GM10266 (cell line): ENCODE measurements at regions not wholly inside any gene's neighbourhood (a gene's known extent, or its start where the extent isn't known, plus 50 kb on each side); places are given as distances from the start of the nearest gene placed in this dataset.

Experiments
- DNase-seq: peaks from one replicate; pipeline ENCODE4 v3.0.0; 2012; ENCODE audit errors: extremely low spot score
- TF ChIP-seq, protein P1 (sequence below): IDR thresholded peaks from 2 replicates; pipeline ENCODE4 v1.5.1; 2012; ENCODE audit warnings: mild to moderate bottlenecking, low read depth; ENCODE audit not compliant: control insufficient read depth, insufficient read depth; ENCODE audit errors: missing control alignments

DNA sequence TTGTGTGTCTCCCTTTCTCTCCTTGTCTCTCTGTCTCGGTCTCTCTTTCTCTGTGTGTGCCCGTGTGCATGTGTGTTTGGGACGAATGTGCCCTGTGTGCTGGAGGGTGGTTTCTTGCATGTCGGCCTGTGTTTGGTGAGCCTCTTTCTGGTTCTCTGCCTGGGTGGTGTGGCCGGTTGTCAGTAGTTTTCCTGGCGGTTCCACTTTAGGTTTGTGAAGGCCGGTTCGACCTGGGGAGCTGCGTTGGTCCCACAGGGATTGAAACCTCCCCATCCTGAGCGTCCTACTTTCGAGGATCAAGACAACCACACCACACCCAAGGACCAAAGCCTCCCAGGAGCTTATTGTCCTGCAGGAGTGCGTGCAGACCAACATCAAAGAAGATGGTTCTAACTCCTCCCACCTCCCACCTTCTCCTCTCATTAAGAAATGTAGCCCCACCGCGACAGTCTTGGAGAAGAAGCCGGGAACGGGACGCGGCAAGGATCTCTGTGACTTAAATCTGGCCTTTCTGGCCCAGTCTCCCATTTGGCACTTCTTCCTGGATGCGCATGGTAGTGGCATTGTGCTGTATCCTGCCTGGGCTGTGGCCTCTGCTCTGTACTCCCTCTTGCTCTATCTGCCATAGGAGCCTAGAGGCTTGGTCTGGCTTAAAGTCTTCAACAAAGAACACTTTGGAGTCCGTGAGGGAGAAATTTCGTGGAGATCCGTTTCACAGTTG lies 1685.0 kb downstream of the TP53TG3F start:
- TF ChIP-seq, protein P1, sequence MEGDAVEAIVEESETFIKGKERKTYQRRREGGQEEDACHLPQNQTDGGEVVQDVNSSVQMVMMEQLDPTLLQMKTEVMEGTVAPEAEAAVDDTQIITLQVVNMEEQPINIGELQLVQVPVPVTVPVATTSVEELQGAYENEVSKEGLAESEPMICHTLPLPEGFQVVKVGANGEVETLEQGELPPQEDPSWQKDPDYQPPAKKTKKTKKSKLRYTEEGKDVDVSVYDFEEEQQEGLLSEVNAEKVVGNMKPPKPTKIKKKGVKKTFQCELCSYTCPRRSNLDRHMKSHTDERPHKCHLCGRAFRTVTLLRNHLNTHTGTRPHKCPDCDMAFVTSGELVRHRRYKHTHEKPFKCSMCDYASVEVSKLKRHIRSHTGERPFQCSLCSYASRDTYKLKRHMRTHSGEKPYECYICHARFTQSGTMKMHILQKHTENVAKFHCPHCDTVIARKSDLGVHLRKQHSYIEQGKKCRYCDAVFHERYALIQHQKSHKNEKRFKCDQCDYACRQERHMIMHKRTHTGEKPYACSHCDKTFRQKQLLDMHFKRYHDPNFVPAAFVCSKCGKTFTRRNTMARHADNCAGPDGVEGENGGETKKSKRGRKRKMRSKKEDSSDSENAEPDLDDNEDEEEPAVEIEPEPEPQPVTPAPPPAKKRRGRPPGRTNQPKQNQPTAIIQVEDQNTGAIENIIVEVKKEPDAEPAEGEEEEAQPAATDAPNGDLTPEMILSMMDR: no peak
- DNase-seq: no peak

DNA sequence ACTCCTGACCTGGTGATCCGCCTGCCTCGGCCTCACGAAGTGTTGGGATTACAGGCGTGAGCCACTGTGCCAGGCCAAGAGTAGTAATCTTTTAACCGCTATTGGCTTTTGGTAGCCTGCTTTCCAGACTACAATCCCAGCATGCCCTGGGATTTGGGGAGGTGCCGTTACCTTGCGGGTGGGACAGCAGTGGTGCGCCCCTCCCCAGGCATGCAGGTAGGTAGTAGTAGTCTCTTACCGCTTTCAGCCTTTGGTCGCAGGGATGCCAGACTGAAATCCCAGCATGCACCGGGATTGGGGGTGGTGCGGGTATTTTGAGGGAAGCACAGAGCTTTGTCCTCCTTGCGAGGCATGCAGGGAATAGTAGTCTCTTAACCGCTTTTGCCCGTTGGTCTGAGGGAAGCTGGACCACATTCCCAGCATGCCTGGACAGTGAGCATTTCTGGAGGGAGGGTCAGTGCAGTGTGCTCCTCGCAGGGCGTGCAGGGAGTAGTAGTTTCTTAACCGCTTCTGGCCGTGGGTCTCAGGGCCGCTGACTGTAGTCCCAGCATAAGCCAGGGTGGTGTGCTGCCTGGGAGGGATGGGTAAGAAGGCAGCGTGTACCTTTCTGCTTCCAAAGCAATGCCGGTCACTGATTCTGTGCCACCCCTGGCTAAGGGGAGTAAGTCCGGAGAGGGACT lies 1686.8 kb downstream of the TP53TG3F start:
- TF ChIP-seq, protein P1: no peak
- no peak for DNase-seq

DNA sequence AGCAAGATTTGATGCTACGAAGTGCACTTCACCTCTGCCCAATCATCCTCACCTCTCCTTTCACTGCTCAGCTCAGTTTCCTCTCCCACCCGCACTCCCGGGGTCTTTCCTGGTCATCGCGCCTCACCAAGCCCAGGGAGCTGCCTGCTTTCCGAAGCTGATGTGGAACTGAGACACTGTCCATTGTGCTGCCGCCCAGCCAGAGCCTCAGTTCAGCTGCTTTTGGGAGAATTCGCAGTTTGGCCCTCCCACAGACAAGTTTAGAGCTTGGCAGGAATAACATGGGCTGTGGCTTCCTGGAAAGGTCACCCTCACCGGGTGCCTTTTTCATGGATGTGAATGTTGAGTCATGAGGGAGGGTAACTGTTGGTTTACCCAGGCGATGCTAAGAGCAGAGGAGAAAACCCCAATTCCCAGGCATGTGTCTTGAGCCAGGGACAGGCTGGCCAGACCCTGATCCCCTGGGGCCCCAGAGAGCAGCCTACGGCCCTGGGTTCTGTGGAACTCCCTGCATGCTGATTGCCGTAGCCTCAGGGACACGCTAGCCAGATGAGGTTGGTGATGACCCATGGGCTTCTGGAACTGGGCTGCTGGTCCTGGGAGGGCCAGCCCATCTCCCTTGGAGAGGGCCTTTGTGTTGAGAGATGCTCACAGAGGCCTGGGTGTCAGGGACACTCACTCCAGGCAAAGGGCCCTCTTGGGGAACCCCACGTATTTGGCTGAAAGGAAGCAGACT lies 1687.5 kb downstream of the TP53TG3F start:
- TF ChIP-seq, protein P1: no peak
- DNase-seq: no peak

DNA sequence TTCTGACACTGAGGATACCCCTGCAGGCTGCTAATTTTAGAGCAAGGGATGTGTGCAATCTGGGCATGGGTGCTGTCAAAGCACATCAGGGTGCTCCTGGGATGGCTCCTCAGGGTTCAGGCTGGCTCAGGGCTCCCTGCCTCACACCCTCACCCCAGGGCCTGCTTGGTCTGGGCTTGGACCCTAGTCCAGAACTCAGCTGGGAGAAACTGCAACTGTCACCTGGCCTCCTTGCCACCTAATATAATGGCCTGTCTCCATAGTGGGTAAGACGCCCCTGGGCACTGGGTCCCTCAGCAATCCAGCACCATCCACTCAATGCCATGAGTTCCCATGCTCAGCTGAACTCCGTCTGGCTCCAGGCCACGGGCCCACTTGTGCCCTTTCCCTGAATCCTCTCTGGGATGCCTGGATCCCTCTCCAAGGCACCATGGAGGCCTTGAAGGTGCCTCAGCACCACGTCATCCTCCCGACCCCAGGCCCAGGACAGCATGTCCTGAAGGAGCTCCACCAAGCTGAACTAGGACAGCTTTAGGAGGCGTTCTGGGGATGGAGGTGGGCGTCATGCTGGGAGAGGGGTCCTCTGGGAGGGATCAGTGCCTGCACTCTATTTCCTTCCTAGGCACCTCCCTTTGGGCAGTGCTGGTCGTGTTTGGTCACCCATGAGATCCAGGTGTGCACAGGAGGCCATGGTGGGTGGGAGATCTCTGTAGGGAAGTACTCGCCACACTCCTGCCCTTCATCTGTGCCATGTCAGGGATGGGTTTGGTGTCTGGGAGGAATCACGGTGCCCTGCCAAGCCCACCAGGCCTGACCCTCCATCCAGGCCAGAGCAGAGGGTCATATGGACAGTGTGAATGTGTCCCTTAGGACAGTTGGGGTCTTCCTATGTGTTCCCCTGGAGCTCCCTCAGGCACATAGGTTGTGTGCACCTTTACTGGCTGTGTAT lies 1688.4 kb downstream of the TP53TG3F start:
- TF ChIP-seq, protein P1: no peak
- DNase-seq: no peak

- TF ChIP-seq, protein P1: no peak
- DNase-seq: no peak
Measured at GRCh38 chr16:35148748-35149147, 1689.3 kb downstream of the TP53TG3F start.

DNA sequence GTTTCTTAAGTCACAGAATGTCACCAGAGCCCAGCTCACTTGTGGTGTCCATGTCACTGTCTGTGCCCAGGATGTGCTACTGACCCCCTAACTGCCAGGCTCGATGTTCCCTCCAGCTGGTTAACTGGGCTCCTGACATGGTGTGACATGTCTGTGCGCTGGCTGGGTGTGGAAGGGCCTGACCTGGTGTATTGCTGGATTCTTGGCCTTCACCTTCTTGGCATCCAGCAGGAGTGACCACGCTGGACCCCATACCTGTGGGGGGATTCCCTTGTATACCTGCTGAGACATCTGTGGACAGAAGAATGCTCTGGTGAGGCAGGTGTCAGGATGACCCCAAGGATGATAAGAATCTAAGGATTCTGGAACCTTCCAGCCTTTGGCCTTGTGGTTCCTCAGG lies 1690.1 kb downstream of the TP53TG3F start:
- TF ChIP-seq, protein P1: no peak
- no peak for DNase-seq
